Parathyroid adenoma (tissue), 2 donors: ENCODE measurements at regions not wholly inside any gene's neighbourhood (a gene's known extent, or its start where the extent isn't known, plus 50 kb on each side); places are given as distances from the start of the nearest gene placed in this dataset.

Experiments
- H2AFZ ChIP-seq: fragments of 300-600 bp; sonication (generic); one replicate; pipeline ENCODE4 v1.7.0; 2017; ENCODE audit warnings: antibody characterized with exemption, mild to moderate bottlenecking
- H3K27ac ChIP-seq: fragments of 300-600 bp; sonication (generic); one replicate; pipeline ENCODE4 v1.7.0; 2017
- H3K27me3 ChIP-seq: fragments of 300-600 bp; sonication (generic); one replicate; pipeline ENCODE4 v1.7.0; 2017; ENCODE audit warnings: low read length; ENCODE audit not compliant: control insufficient read depth, insufficient read depth
- H3K36me3 ChIP-seq: fragments of 300-600 bp; sonication (generic); one replicate; pipeline ENCODE4 v1.7.0; 2017; ENCODE audit warnings: low read length; ENCODE audit not compliant: control insufficient read depth, insufficient read depth
- H3K4me1 ChIP-seq: fragments of 300-600 bp; sonication (generic); one replicate; pipeline ENCODE4 v1.7.0; 2017; ENCODE audit warnings: control low read depth
- H3K4me2 ChIP-seq: fragments of 300-600 bp; sonication (generic); one replicate; pipeline ENCODE4 v1.7.0; 2017; ENCODE audit warnings: low read length
- H3K4me3 ChIP-seq: fragments of 300-600 bp; sonication (generic); one replicate; pipeline ENCODE4 v1.7.0; 2017; ENCODE audit warnings: low read depth, low read length
- H3K79me2 ChIP-seq: fragments of 300-600 bp; sonication (generic); one replicate; pipeline ENCODE4 v1.7.0; 2017; ENCODE audit warnings: control low read depth
- H3K9ac ChIP-seq: fragments of 300-600 bp; sonication (generic); one replicate; pipeline ENCODE4 v1.7.0; 2017; ENCODE audit warnings: mild to moderate bottlenecking
- H3K9me3 ChIP-seq: fragments of 300-600 bp; sonication (generic); one replicate; pipeline ENCODE4 v1.7.0; 2017; ENCODE audit warnings: low read length; ENCODE audit not compliant: control insufficient read depth
- TF ChIP-seq, protein P1 (sequence below): fragments of 300-600 bp; sonication (generic); IDR thresholded peaks from one replicate; pipeline ENCODE4 v1.7.0; 2017; ENCODE audit warnings: antibody characterized with exemption, mild to moderate bottlenecking
- donor health status: primary hyperparathyroidism.

DNA sequence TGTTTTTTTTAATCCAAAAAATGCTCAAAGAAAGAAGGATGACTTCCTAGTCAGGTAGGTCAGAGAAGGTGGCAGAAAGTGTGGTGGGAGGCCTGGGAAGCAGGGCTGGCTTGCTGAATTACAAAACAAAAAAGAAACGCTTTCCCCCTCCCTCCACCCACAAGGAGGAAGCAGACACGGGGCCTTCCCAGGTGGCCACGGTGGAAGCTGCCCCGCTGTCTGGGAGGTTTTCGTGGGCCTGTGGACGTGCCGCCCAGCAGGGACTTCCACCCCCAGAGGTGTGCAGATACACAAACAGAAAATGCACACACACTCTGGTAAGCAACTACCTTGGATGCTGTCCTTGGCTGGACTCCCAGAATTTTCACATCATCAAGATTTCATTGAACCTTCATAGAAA is 198.2 kb upstream of the CDH4 start:
- no peak overlapping the region for H3K4me2 ChIP-seq
- H3K27me3 ChIP-seq, result peaks cover 2% of the 10 kb centered on the region
- TF ChIP-seq, protein P1, sequence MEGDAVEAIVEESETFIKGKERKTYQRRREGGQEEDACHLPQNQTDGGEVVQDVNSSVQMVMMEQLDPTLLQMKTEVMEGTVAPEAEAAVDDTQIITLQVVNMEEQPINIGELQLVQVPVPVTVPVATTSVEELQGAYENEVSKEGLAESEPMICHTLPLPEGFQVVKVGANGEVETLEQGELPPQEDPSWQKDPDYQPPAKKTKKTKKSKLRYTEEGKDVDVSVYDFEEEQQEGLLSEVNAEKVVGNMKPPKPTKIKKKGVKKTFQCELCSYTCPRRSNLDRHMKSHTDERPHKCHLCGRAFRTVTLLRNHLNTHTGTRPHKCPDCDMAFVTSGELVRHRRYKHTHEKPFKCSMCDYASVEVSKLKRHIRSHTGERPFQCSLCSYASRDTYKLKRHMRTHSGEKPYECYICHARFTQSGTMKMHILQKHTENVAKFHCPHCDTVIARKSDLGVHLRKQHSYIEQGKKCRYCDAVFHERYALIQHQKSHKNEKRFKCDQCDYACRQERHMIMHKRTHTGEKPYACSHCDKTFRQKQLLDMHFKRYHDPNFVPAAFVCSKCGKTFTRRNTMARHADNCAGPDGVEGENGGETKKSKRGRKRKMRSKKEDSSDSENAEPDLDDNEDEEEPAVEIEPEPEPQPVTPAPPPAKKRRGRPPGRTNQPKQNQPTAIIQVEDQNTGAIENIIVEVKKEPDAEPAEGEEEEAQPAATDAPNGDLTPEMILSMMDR, result no peak
- no peak overlapping the region for H3K4me3 ChIP-seq
- H3K36me3 ChIP-seq, result no peaks in the 10 kb centered on the region
- no peak overlapping the region for H3K9ac ChIP-seq
- no peak overlapping the region for H3K27ac ChIP-seq
- no peaks in the 10 kb centered on the region for H3K4me1 ChIP-seq
- no peaks in the 10 kb centered on the region for H3K79me2 ChIP-seq
- no peak overlapping the region for H2AFZ ChIP-seq
- H3K9me3 ChIP-seq, result no peaks in the 10 kb centered on the region

- Histone ChIP-seq H3K27ac (no peak overlapping the region), H3K79me2 (no peaks in the 10 kb centered on the region)
Observed at GRCh38 chr20:61054411-61054810, 197.7 kb upstream of the CDH4 start.

DNA sequence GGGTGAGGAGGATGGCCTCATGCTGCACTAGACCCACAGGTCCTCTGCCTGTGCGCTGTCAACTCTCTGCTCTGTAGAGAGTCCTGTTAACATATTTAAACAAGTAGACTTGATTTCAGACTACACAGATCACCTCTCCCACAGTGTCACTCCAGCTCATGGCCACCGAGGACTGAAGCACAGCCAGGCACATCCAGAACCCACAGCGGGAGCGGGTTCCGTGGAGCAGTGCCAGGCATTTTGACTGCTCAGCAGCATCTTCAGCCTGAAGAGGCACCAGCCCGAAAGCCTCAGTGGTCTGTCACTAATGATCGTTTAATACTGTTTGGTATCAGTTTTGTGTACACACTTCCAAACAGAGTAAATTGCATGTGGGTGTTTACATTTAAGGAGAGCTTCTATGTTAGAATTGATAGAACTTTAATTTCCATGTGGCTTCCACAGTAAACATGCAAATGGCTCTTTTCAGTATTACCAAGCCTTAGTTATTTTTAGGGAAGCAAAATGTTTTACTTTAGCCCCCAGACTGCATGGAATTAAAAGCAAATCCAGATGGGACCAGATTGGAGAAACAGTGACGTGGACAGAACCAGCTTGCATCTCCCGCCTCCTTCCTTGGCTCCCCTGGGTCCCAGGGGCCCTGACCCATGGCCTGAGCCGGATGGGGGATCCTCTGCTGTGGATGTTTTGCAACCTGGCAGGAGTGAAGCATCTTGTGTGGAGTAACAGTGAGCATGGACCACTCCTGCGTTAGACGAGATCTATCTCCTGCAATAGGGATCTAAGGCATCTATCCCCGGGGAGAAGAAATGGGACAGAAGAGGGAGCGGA is 196.7 kb upstream of the CDH4 start:
- Histone ChIP-seq H3K4me1 (no peaks in the 10 kb centered on the region), H3K79me2 (no peaks in the 10 kb centered on the region), H3K9ac (no peak overlapping the region), H3K27me3 (peaks cover 2% of the 10 kb centered on the region), H3K36me3 (no peaks in the 10 kb centered on the region), H3K27ac (no peak overlapping the region), H3K9me3 (no peaks in the 10 kb centered on the region), H3K4me3 (no peak overlapping the region), H2AFZ (no peak overlapping the region), H3K4me2 (no peak overlapping the region)
- TF ChIP-seq, protein P1, result no peak

More at GRCh38 chr20:61054411-61054810, 197.7 kb upstream of the CDH4 start:
- H3K4me2 ChIP-seq, result no peak overlapping the region
- H3K4me1 ChIP-seq, result no peaks in the 10 kb centered on the region
- H3K9me3 ChIP-seq, result no peaks in the 10 kb centered on the region
- H3K9ac ChIP-seq, result no peak overlapping the region
- peaks cover 2% of the 10 kb centered on the region for H3K27me3 ChIP-seq
- no peak overlapping the region for H2AFZ ChIP-seq
- TF ChIP-seq, protein P1, result no peak
- H3K4me3 ChIP-seq, result no peak overlapping the region
- no peaks in the 10 kb centered on the region for H3K36me3 ChIP-seq

DNA sequence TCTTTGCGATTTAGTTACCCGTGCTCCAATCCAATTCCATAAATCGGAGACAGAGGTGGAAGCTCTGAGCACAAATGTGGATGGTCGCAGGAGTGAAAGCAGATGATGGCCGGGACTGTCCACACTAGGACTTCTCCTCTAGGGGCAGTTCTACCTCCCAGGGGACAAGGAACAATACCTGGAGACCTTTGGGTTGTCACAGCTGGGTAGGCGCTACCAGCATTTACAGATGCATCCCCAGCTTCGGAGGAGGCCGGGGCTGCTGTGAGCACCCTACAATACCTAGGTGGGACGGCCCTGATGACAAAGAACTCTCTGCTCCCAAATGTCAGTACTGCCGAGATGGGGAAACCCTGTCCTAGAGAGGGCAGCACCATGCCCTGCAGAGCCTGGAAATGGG is 195.9 kb upstream of the CDH4 start:
- H3K9me3 ChIP-seq, result no peaks in the 10 kb centered on the region
- TF ChIP-seq, protein P1, result no peak
- no peaks in the 10 kb centered on the region for H3K4me1 ChIP-seq
- no peak overlapping the region for H3K4me2 ChIP-seq
- H3K4me3 ChIP-seq, result no peak overlapping the region
- no peaks in the 10 kb centered on the region for H3K36me3 ChIP-seq
- no peaks in the 10 kb centered on the region for H3K79me2 ChIP-seq
- no peaks in the 10 kb centered on the region for H3K27me3 ChIP-seq
- H2AFZ ChIP-seq, result no peak overlapping the region
- no peak overlapping the region for H3K27ac ChIP-seq
- H3K9ac ChIP-seq, result no peak overlapping the region
